A549 (cell line): ENCODE measurements at regions not wholly inside any gene's neighbourhood (a gene's known extent, or its start where the extent isn't known, plus 50 kb on each side); places are given as distances from the start of the nearest gene placed in this dataset.

Experiments
- ATAC-seq, 2 experiments: fragments of 200-7000 bp in 1 of 2; fragments of >200 bp in 1 of 2; cut with Nextera tagmentation in 1 of 2; cut with Tn5 transposase in 1 of 2; 3 replicates each; pipeline versions ENCODE4 v1.8.0 to v1.9.1; 2018 to 2020; ENCODE audit warnings: mild to moderate bottlenecking in 1 of 2, moderate library complexity in 1 of 2
- CTCF ChIA-PET: fragments of 300-600 bp; sonication (Branson Sonifier 250); formaldehyde crosslinking; extraction: SDS; loops from one replicate; lab custom pipeline; 2021; ENCODE audit warnings: antibody characterized with exemption, inconsistent platforms; lab: Yijun Ruan, JAX
- POLR2A ChIA-PET: fragments of 350-600 bp; formaldehyde crosslinking; extraction: SDS; loops from one replicate; lab custom pipeline; 2021; ENCODE audit warnings: antibody characterized with exemption, inconsistent platforms; lab: Yijun Ruan, JAX
- DNase-seq, 2 experiments: peaks; one replicate each; pipeline versions ENCODE4 v3.0.0 to v3.0.0-alpha.2; 2011 to 2016; ENCODE audit warnings: low read depth in 1 of 2, low spot score in 1 of 2
- FAIRE-seq: peaks from 2 replicates; lab custom pipeline; 2011; peaks lifted over from hg19 to GRCh38; lab: Jason Lieb, UNC
- H3K27ac ChIP-seq, 2 experiments: fragments of >200 bp; sonication (Bioruptor Twin); formaldehyde crosslinking; 3 replicates each; pipeline ENCODE4 v1.5.1; 2016 to 2017
- H3K4me1 ChIP-seq: fragments of >200 bp; sonication (Bioruptor Twin); formaldehyde crosslinking; 3 replicates; pipeline ENCODE4 v1.6.1; 2016
- H3K4me2 ChIP-seq: fragments of >200 bp; sonication (Bioruptor Twin); formaldehyde crosslinking; 3 replicates; pipeline ENCODE4 v1.6.1; 2016
- H3K4me3 ChIP-seq: fragments of >200 bp; sonication (Bioruptor Twin); formaldehyde crosslinking; 3 replicates; pipeline ENCODE4 v1.5.1; 2016
- H3K9me3 ChIP-seq: fragments of >200 bp; sonication (Bioruptor Twin); formaldehyde crosslinking; 3 replicates; pipeline ENCODE4 v1.6.1; 2016
- CBX2 ChIP-seq: fragments of 200-600 bp; sonication (generic); IDR thresholded peaks from 2 replicates; pipeline ENCODE4 v1.6.1; 2016; ENCODE audit warnings: low read depth, mild to moderate bottlenecking, borderline replicate concordance
- CHD2 ChIP-seq: fragments of 150-350 bp; IDR thresholded peaks from 2 replicates; pipeline ENCODE4 v1.6.1; 2014; ENCODE audit warnings: low read length; ENCODE audit not compliant: partially characterized antibody
- EHF ChIP-seq: fragments of 250-450 bp; sonication (Bioruptor Pico); IDR thresholded peaks from 2 replicates; pipeline ENCODE4 v1.5.0; 2020; ENCODE audit warnings: mild to moderate bottlenecking
- EHMT2 ChIP-seq: fragments of 200-600 bp; sonication (generic); IDR thresholded peaks from 2 replicates; pipeline ENCODE4 v1.6.1; 2016; ENCODE audit warnings: antibody characterized with exemption, low read depth, mild to moderate bottlenecking, moderate library complexity
- ELK1 ChIP-seq: fragments of 150-350 bp; IDR thresholded peaks from 2 replicates; pipeline ENCODE4 v1.6.1; 2014; ENCODE audit warnings: low read depth, mild to moderate bottlenecking, low read length
- EP300 ChIP-seq, 2 experiments: fragments of >200 bp; sonication (Bioruptor Twin); formaldehyde crosslinking; IDR thresholded peaks; 2 replicates in 1 of 2; 3 replicates in 1 of 2; pipeline ENCODE4 v1.6.1; 2016 to 2017
- FOSB ChIP-seq: fragments of 250-450 bp; sonication (Bioruptor Pico); IDR thresholded peaks from 2 replicates; pipeline ENCODE4 v1.5.0; 2020; ENCODE audit warnings: mild to moderate bottlenecking, moderate library complexity
- FOSL2 ChIP-seq, 2 experiments: fragments of 450-650 bp in 1 of 2; fragments of >200 bp in 1 of 2; sonication (Bioruptor Twin) in 1 of 2; formaldehyde crosslinking; IDR thresholded peaks; 2 replicates each; pipeline versions ENCODE4 v1.5.0 to v1.6.1; 2016 to 2020; ENCODE audit warnings: mild to moderate bottlenecking in 1 of 2, moderate library complexity in 1 of 2
- HMGXB4 ChIP-seq: fragments of 250-450 bp; sonication (Bioruptor Pico); IDR thresholded peaks from 2 replicates; pipeline ENCODE4 v1.5.0; 2021; ENCODE audit warnings: mild to moderate bottlenecking, moderate library complexity, borderline replicate concordance
- HOXA7 ChIP-seq: fragments of 250-450 bp; sonication (Bioruptor Pico); IDR thresholded peaks from 2 replicates; pipeline ENCODE4 v1.5.0; 2020; ENCODE audit warnings: mild to moderate bottlenecking, moderate library complexity
- HOXB13 ChIP-seq: fragments of 250-450 bp; sonication (Bioruptor Pico); IDR thresholded peaks from 2 replicates; pipeline ENCODE4 v1.5.0; 2020; ENCODE audit warnings: low read depth, mild to moderate bottlenecking, moderate library complexity
- HOXB5 ChIP-seq: fragments of 250-450 bp; sonication (Bioruptor Pico); IDR thresholded peaks from 2 replicates; pipeline ENCODE4 v1.5.0; 2020; ENCODE audit warnings: mild to moderate bottlenecking, moderate library complexity
- KDM1A ChIP-seq: fragments of 200-600 bp; sonication (generic); IDR thresholded peaks from 2 replicates; pipeline ENCODE4 v1.6.1; 2016; ENCODE audit warnings: low read depth, mild to moderate bottlenecking
- KDM5A ChIP-seq: fragments of 200-600 bp; sonication (generic); IDR thresholded peaks from 2 replicates; pipeline ENCODE4 v1.6.1; 2016; ENCODE audit warnings: antibody characterized with exemption, mild to moderate bottlenecking
- MYC ChIP-seq: IDR thresholded peaks from 2 replicates; pipeline ENCODE4 v1.6.1; 2012; ENCODE audit warnings: mild to moderate bottlenecking, inconsistent platforms, low read length, improper control_type of control experiment, borderline replicate concordance
- NR3C1 ChIP-seq: fragments of >200 bp; sonication (Bioruptor Twin); formaldehyde crosslinking; IDR thresholded peaks from 3 replicates; pipeline ENCODE4 v1.6.1; 2017
- PHF8 ChIP-seq: fragments of 200-600 bp; sonication (generic); IDR thresholded peaks from 2 replicates; pipeline ENCODE4 v1.6.1; 2016; ENCODE audit warnings: low read depth, mild to moderate bottlenecking, antibody characterized with exemption, moderate library complexity, borderline replicate concordance
- RAD21 ChIP-seq, 2 experiments: fragments of >200 bp in 1 of 2; sonication (Bioruptor Twin) in 1 of 2; formaldehyde crosslinking in 1 of 2; IDR thresholded peaks in 1 of 2; conservative IDR thresholded peaks in 1 of 2; 2 replicates in 1 of 2; 3 replicates in 1 of 2; pipeline ENCODE4 v1.6.1; 2012 to 2018; ENCODE audit warnings: inconsistent platforms in 1 of 2
- RARB ChIP-seq: fragments of 250-450 bp; sonication (Bioruptor Pico); IDR thresholded peaks from 2 replicates; pipeline ENCODE4 v1.8.0; 2021; ENCODE audit warnings: mild to moderate bottlenecking, moderate library complexity
- REST ChIP-seq: fragments of 200-600 bp; sonication (generic); IDR thresholded peaks from 2 replicates; pipeline ENCODE4 v1.6.1; 2016; ENCODE audit warnings: antibody characterized with exemption, mild to moderate bottlenecking, moderate library complexity
- TP53 ChIP-seq: fragments of 250-450 bp; sonication (Bioruptor Pico); IDR thresholded peaks from 2 replicates; pipeline ENCODE4 v1.5.0; 2021; ENCODE audit warnings: mild to moderate bottlenecking, moderate library complexity
- ZC3H11A ChIP-seq: fragments of 450-650 bp; IDR thresholded peaks from 2 replicates; pipeline ENCODE4 v1.6.1; 2014; ENCODE audit warnings: antibody characterized with exemption, mild to moderate bottlenecking
- ZFP36 ChIP-seq: fragments of 450-650 bp; IDR thresholded peaks from 2 replicates; pipeline ENCODE4 v1.6.1; 2014; ENCODE audit warnings: borderline replicate concordance; ENCODE audit not compliant: partially characterized antibody
- ZSCAN20 ChIP-seq: fragments of 250-450 bp; sonication (Bioruptor Pico); IDR thresholded peaks from 2 replicates; pipeline ENCODE4 v1.8.0; 2022; ENCODE audit warnings: mild to moderate bottlenecking, moderate library complexity
- WGBS: methylation state at CpG from one replicate; pipeline ENCODE4 v1.1.6; 2017; ENCODE audit errors: missing lambda C conversion rate; 5-methylcytosine and 5-hydroxymethylcytosine counted together
- TF ChIP-seq, protein P1 (sequence below): fragments of >200 bp; sonication (Bioruptor Twin); formaldehyde crosslinking; IDR thresholded peaks from 3 replicates; pipeline ENCODE4 v1.6.1; 2016
- TF ChIP-seq, protein P2 (sequence below): IDR thresholded peaks from 2 replicates; pipeline ENCODE4 v1.6.1; 2012
- TF ChIP-seq, protein P3 (sequence below): fragments of 250-450 bp; sonication (Bioruptor Pico); IDR thresholded peaks from 2 replicates; pipeline ENCODE4 v1.5.0; 2020; ENCODE audit warnings: low read depth, mild to moderate bottlenecking, moderate library complexity

- Histone ChIP-seq H3K4me2 (no peak overlapping the region), H3K4me1 (no peaks in the 10 kb centered on the region), H3K4me3 (no peak overlapping the region), H3K27ac (no peak overlapping the region), H3K9me3 (no peaks in the 10 kb centered on the region)
- CTCF ChIA-PET = no interaction called here
- ATAC-seq (no peak), FAIRE-seq (no peak), DNase-seq (no peak)
- no peak for TF ChIP-seq MYC
- no peak for TF ChIP-seq EP300 (IDR thresholded peaks at IDR 0.05)
- TF ChIP-seq, protein P1, sequence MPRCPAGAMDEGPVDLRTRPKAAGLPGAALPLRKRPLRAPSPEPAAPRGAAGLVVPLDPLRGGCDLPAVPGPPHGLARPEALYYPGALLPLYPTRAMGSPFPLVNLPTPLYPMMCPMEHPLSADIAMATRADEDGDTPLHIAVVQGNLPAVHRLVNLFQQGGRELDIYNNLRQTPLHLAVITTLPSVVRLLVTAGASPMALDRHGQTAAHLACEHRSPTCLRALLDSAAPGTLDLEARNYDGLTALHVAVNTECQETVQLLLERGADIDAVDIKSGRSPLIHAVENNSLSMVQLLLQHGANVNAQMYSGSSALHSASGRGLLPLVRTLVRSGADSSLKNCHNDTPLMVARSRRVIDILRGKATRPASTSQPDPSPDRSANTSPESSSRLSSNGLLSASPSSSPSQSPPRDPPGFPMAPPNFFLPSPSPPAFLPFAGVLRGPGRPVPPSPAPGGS = no peak
- no peak for TF ChIP-seq HOXB5 (CRISPR knock-in tag)
- TF ChIP-seq ZSCAN20 (CRISPR knock-in tag) = no peak
- TF ChIP-seq CHD2 = no peak
- no peak for TF ChIP-seq RARB
- no peak for TF ChIP-seq EHMT2
- TF ChIP-seq ZFP36 = no peak
- TF ChIP-seq TP53 (CRISPR knock-in tag) = no peak
- TF ChIP-seq FOSL2 (IDR thresholded peaks at IDR 0.05) = no peak
- no peak for TF ChIP-seq FOSL2 (CRISPR knock-in tag; IDR thresholded peaks at IDR 0.05)
- no peak for TF ChIP-seq PHF8
- TF ChIP-seq KDM1A = no peak
- POLR2A ChIA-PET = no interaction called here
These were observed 367.4 kb downstream of the CD109 start for GRCh38 chr6:74063391-74063790.

GRCh38 chr6:74061201-74061600, 365.2 kb downstream of the CD109 start:
- POLR2A ChIA-PET = no interaction called here
- DNase-seq (no peak), ATAC-seq (no peak), FAIRE-seq (no peak)
- WGBS = 40% methylated on average over 1 of the region's 1 CpG
- no peak overlapping the region for H3K4me3 ChIP-seq
- TF ChIP-seq HOXA7 (CRISPR knock-in tag) (no peak), CBX2 (no peak), TP53 (CRISPR knock-in tag) (no peak), EP300 (IDR thresholded peaks at IDR 0.05) (no peak), ZSCAN20 (CRISPR knock-in tag) (no peak), FOSL2 (IDR thresholded peaks at IDR 0.05) (no peak), FOSL2 (CRISPR knock-in tag; IDR thresholded peaks at IDR 0.05) (no peak), KDM5A (no peak), REST (no peak), ZC3H11A (no peak), NR3C1 (no peak), ELK1 (no peak), HMGXB4 (CRISPR knock-in tag) (no peak), MYC (no peak), HOXB13 (no peak), EHF (no peak), RAD21 (conservative IDR thresholded peaks at IDR 0.05 in 1 of 2, IDR thresholded peaks at IDR 0.05 in 1 of 2) (no peak), FOSB (no peak)
- TF ChIP-seq, protein P2, sequence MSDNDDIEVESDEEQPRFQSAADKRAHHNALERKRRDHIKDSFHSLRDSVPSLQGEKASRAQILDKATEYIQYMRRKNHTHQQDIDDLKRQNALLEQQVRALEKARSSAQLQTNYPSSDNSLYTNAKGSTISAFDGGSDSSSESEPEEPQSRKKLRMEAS = no peak
- TF ChIP-seq, protein P3, sequence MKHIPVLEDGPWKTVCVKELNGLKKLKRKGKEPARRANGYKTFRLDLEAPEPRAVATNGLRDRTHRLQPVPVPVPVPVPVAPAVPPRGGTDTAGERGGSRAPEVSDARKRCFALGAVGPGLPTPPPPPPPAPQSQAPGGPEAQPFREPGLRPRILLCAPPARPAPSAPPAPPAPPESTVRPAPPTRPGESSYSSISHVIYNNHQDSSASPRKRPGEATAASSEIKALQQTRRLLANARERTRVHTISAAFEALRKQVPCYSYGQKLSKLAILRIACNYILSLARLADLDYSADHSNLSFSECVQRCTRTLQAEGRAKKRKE = no peak
- H3K9me3 ChIP-seq = no peaks in the 10 kb centered on the region
- no peaks in the 10 kb centered on the region for H3K4me1 ChIP-seq
- CTCF ChIA-PET = interaction anchor here (1.0 kb wide), 1 partner anchor 1148 kb away, joined by 3 read pairs; no protein-coding TSS in a partner anchor
- H3K4me2 ChIP-seq = no peak overlapping the region
- H3K27ac ChIP-seq = no peak overlapping the region
